MM.1S (cell line): ENCODE measurements at regions not wholly inside any gene's neighbourhood (a gene's known extent, or its start where the extent isn't known, plus 50 kb on each side); places are given as distances from the start of the nearest gene placed in this dataset.

Experiments used
- CTCF ChIP-seq: fragments of 300-600 bp; sonication (generic); IDR thresholded peaks from 2 replicates; pipeline ENCODE4 v1.5.1; 2016; ENCODE audit warnings: antibody characterized with exemption, low read length, mixed read lengths
- EZH2 ChIP-seq: fragments of 300-600 bp; sonication (generic); optimal IDR thresholded peaks from 2 replicates; pipeline ENCODE3; 2017; ENCODE audit warnings: low read depth, mild to moderate bottlenecking, antibody characterized with exemption, low read length, mixed read lengths

GRCh38 chrX:7485061-7485460 lies 337.1 kb upstream of the PUDP start:
- TF ChIP-seq CTCF (no peak), EZH2 (no peak)
